Ramos (cell line): ENCODE measurements at regions not wholly inside any gene's neighbourhood (a gene's known extent, or its start where the extent isn't known, plus 50 kb on each side); places are given as distances from the start of the nearest gene placed in this dataset.
"Not testable (repeated sequence)": the region's sequence is repeated elsewhere in the genome, so short reads cannot be mapped to it uniquely, and the experiment has no call there.

Source experiments
- in situ Hi-C: fragments of 300-500 bp; cut with MboI; formaldehyde crosslinking; loops from one replicate; pipeline ENCODE4 v1.14.3; 2022; ENCODE audit warnings: low sequenced_read_pairs; ENCODE audit not compliant: unreplicated experiment

DNA sequence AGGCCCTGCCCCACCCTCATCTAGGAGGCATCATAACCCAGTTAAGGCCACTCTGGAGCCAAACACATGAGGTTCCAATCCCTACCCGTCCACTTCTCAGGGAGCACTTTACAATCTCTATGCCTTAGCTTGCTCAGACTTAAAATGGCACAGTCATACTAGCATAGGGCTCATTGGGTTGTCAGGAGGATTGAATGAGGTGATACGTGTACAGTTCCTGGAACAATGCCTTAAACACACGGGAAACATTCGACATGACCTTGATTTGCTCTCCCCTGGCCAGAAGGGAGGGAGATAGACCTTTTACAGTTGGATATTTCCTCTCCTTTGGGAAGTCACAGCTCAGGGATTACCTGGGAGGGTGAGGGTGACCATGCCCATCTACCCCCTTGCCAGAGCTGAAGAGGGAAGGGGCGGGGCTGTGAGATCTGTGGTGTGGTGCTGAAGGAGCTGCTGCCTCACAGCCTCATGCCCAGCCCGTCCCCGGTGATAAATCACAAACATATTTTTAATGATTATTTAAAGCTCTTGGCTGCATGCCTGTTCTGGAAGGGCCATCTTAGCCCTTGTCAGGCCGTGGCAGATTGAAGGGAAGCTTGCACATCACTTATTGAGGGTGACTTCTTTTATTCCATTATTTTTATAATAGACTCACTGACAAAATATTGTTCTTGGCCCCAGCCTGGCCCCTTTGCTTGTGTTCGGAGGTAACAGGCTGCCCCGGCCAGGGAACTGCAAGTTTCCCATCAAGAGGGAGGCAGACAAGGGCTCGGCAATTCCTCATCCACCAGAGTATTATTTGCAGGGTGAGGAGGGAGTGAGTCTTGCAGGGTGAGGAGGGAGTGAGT lies 83.4 kb downstream of the FOXD2 start:
- in situ Hi-C loops, result no loop called here

DNA sequence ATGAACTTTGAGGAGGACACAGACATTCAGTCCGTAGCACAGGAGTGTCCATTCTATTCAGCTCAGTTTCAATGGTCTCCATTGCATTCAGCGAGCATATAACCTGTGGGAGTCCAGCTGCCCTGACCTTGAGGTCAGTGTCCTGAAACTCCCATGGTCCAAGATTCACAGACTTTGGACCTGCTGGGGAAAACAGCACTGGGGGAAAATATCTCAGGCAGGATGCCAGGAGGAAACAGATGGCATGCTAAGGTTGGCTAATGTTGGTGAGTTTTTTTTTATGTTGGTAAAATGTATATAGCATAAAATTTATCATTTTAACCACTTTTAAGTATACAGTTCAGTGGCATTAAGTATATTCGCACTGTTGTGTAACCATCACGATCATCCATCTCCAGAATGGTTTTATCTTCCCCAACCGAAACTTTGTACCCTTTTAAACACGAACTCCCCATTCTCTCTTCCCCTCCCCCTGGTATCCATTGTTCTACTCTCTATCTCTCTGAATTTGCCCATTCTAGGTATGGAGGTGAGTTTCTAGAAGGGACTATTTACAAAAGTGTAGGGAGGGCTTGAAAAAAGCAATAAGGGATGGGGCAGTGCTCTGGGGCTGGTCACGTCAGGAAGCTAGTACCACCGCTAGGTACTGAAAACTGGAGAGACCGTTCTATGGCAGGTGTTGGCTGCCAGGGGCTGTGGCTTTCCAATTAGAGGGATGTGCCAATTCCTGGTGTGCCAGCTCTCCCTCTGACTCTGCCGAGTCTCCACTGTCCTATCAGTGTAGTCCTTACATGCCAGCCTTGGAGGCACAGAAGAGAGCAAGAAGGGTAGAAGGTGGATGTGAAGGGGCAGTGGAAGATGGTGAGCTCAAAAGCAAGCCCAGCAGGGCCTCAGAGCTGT lies 85.3 kb downstream of the FOXD2 start:
- in situ Hi-C loops, result no loop called here

DNA sequence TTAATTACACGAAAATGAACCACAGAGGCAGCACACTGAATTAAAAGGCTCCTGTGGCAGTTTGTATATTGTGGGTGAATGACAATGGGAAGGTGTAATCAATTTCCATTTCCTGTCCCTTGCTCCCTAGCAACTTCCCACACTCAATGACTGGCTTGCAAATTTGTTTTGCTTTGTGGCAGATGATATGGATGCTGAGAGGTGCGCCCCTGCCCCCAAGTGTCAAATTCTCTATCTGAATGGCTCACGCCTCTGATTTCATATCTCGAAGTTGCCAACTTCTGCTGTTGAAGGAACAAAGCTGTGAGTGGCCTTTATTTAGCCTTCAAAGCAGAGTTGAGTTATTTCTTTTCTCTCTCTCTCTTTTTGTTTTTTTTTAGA lies 86.0 kb downstream of the FOXD2 start:
- in situ Hi-C loops, result no loop called here

DNA sequence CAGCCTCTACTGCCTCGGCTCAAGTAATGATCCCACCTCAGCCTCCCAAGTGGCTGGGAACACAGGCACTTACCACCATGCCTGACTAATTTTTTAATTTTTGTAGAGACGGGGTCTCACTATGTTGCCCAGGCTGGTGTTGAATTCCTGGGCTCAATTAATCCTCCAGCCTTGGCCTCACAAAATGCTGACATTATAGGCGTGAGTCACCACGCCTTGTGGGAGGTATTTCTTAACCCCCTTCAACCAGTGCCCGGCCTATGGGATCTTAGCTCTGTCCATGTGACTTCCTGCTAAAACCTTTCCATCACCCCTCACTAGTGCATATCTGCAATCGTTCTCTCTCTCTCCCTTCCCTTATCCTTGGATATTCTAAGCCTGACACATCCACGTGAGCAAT lies 86.4 kb downstream of the FOXD2 start:
- in situ Hi-C loops, result no loop called here

DNA sequence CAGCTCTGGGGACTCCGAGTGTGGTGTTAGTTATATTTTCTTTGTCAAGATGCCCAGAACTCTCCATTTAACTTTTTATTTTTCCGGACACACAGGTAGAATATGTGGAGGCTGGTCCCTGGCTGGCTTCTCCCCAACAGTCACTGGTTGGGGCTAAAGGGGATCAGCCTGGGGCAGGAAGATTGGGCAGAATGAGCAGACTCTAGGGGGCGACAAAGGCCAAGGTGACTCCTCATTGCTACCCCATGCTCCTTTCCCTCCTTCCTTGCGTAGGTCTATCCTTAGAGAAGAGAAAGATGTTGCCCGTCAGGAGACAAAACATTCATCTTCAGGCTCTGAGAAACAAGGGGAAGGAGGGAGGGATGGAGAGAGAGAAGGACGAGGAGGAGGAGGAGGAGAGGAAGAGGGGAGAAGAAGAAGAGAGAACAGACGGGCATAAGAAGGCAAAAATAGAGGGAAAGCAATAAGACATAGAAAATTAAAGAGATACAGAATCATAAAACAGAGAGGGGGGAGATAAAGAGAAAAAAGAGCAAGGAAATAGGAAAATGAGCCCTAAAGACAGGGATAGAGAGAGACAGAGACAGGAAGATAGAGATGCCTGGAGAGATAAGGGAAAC lies 89.9 kb downstream of the FOXD2 start:
- in situ Hi-C loops, result no loop called here

DNA sequence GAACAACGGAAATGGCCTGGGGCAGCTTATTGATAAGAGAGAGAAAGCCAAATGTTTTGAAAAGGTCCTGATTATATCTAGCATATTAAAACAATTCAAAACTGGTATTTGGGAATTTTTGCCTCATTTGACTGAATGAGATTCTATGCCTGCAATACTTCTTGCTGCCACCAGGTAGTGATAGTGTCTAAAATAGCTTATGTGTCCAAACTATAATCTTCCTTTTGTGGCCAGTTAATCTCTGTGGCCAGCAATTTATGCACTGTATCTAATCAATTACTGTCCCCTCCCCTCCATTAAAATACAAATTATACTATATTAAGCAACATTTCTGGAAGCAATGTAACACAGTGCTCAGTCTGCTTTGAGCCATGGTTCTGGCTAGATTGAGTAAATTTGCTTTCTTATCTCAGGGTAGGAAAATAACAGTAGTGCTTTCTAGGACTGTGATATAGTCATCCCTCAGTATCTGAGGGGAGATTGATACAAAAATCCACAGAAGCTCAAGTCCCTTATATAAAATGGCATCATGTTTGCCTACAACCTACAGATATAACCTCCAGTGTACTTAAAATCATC lies 91.8 kb downstream of the FOXD2 start:
- in situ Hi-C loops, result no loop called here

DNA sequence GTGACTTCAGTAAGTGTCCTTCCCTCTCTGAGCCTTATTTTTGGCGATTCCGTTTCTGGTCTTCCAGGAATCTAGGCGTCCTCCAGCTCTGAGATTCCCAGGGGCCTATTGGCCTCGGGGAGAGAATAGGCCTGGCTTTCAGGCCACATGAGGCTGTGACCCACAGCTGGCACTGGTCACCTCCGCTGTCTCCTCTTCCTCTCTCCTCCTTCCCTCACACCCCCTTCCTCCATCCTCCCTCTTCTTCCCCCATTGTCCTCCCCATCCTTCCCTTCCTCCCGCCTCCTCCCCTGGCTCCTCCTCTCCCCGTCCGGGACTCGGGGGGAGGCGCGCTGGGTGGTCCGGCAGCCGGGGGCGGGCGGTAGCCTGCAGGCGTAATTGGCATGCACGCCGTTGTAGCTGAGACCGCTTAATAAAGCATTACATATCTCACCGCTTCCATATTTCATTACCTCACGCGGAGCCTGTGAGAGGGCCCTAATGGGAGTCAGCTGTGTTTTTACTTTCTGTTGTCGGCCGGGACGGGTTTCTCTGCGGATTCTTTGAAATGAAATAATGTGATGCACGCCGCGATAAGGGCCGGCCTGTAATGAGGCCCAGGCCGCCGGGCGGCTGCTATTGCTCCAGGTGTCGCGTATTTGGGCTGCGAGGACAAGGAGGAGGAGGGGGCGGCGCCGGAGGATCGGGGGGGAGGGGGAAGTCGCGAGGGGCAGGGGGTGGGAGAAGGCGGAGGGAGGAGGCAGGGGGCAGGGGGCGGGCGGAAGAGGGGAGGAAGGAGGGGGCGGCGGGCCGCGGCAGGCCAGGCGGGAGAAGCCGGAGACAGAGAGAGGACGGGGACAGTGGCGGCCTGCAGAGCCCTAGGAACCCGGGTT lies 95.3 kb downstream of the FOXD2 start:
- in situ Hi-C loops, result no loop called here

DNA sequence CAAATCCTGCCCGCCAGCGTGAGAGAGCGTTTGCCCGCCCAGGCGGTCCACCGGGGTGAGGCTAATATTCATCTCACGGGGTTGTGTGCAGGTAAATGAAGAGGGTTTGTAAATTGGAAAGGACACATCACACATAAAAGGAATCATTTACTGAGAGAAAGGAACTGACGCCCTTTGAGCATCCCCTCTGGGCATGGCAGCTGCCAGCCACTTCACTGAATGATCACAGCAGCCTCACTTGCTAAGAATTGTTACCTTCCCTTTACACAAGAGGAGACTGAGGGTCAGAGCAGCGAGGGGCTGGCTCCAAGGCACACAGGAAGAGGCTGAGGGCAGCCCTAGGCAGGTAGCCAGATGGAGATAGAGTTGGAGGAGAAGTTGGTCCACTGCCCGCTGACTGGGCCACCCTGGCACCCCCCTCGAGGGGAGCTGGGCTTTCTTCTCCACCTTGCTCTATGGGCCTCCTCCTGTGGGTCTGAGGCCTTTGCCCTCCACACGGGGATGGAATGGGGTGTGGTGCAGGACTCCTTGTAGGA lies 96.0 kb downstream of the FOXD2 start:
- in situ Hi-C loops, result no loop called here

- in situ Hi-C loops, result no loop called here
Observed at GRCh38 chr1:47534436-47534835, 96.6 kb downstream of the FOXD2 start.

- in situ Hi-C loops, result no loop called here
Observed at GRCh38 chr1:47536646-47537118, 98.8 kb downstream of the FOXD2 start.

GRCh38 chr1:47537268-47537667 lies 99.4 kb downstream of the FOXD2 start:
- in situ Hi-C loops, result no loop called here

GRCh38 chr1:47537966-47538365 lies 100.1 kb downstream of the FOXD2 start:
- in situ Hi-C loops, result no loop called here

GRCh38 chr1:47538530-47538929 lies 100.7 kb downstream of the FOXD2 start:
- in situ Hi-C loops, result not testable (repeated sequence)

DNA sequence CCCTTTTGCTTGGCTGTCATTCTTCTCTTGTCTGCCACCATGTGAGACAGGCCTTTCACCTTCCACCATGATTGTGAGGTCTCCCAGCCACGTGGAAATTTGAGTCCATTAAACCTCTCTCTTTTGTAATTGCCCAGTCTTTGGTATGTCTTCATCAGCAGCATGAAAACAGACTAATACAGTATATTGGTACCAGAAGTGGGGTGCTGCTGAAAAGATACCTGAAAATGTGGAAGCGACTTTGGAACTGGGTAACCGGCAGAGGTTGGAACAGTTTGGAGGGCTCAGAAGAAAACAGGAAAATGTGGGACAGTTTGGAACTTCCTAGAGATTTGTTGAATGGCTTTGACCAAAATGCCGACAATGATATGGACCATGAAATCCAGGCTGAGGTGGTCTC lies 103.9 kb downstream of the FOXD2 start:
- in situ Hi-C loops, result not testable (repeated sequence)

DNA sequence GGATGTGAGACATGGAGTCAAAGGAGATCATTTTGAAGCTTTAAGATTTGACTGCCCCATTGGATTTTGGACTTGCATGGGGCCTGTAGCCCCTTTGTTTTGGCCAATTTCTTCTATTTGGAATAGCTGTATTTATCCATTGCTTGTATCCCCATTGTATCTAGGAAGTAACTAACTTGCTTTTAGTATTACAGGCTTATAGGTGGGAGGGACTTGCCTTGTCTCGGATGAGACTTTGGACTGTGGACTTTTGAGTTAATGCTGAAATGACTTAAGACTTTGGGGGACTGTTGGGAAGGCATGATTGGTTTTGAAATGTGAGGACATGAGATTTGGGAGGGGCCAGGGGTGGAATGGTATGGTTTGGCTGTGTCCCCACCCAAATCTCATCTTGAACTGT lies 105.2 kb downstream of the FOXD2 start:
- in situ Hi-C loops, result not testable (repeated sequence)

DNA sequence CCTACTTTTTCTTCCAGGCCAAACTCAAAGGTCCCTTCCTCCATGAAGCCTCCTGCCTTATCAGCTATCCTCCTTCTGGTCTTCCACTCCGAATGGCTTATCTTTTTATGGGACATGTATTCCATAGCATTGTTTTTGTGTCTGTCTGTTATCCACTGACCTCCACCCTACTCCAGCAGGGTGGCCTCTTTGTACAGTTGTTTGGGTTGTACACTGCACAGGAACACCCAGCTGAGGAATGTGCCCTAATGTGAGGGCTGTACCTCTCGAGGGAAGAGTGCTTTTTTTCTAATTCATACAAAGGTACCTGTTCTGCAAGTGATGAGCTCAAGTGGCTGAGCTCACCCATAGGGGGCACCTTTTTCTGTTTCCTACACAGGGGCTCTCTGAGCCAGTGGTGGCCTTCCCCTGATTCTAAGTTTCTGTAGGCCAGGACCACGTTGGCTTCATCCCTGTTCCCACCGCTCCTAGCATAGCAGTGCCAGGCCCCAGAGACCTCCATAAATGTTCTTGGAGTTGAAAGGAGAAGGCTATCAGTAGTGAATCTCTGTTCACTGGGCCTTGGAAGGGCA lies 108.2 kb downstream of the FOXD2 start:
- in situ Hi-C loops, result no loop called here

- in situ Hi-C loops, result no loop called here
Observed at GRCh38 chr1:47547753-47548573, 110.1 kb downstream of the FOXD2 start.

DNA sequence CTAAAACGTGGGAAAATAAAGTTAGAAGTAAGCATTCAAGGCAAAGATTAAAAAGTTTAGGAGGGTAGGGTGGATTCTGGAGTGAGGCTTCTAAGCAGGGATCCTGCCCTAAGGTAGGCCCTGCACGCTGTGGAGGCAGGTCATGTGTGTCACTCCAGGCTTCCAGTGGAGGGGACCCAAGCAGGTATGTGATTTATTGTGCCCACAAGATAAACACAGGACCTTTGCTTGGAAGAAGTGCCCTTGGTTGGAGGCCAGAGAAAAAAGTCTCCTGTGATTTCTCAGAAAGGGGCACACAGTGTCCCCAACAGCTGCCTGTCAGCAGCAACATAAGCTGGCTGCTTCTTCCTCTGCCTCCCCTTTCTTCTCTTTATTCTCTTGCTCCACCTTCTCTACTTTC lies 110.8 kb downstream of the FOXD2 start:
- in situ Hi-C loops, result no loop called here
